ENCODE measurements at regions not wholly inside any gene's neighbourhood (a gene's known extent, or its start where the extent isn't known, plus 50 kb on each side); places are given as distances from the start of the nearest gene placed in this dataset.

GRCh38 chr5:57711946-57712345, 229.3 kb upstream of the ACTBL2 start:
- Histone ChIP-seq H3K4me3 (no peak overlapping the region), H3K27me3 (no peaks in the 10 kb centered on the region), H3K9me3 (no peaks in the 10 kb centered on the region), H3K27ac (no peak overlapping the region), H3K36me3 (no peaks in the 10 kb centered on the region), H3K4me1 (no peaks in the 10 kb centered on the region)
- no peak for DNase-seq (ENCODE audit: low spot score in 2 of 2)
- intact Hi-C loops (cut with DNase I): no loop called here
- no peak for TF ChIP-seq CTCF (IDR thresholded peaks at IDR 0.05)

GRCh38 chr5:57711471-57711870, 228.9 kb upstream of the ACTBL2 start:
- no peak for DNase-seq (ENCODE audit: low spot score in 2 of 2)
- no peaks in the 10 kb centered on the region for H3K36me3 ChIP-seq
- no peaks in the 10 kb centered on the region for H3K4me1 ChIP-seq
- H3K9me3 ChIP-seq: no peaks in the 10 kb centered on the region
- no peak for TF ChIP-seq CTCF (IDR thresholded peaks at IDR 0.05)
- no peak overlapping the region for H3K4me3 ChIP-seq
- H3K27me3 ChIP-seq: no peaks in the 10 kb centered on the region
- intact Hi-C loops (cut with DNase I): no loop called here
- no peak overlapping the region for H3K27ac ChIP-seq

- no peak for TF ChIP-seq CTCF (IDR thresholded peaks at IDR 0.05)
Observed at GRCh38 chr5:57710126-57710525, 227.5 kb upstream of the ACTBL2 start.

GRCh38 chr5:57705769-57706168, 223.2 kb upstream of the ACTBL2 start:
- Histone ChIP-seq H3K4me1 (no peaks in the 10 kb centered on the region), H3K4me3 (no peak overlapping the region), H3K27me3 (no peaks in the 10 kb centered on the region), H3K9me3 (no peaks in the 10 kb centered on the region), H3K36me3 (no peaks in the 10 kb centered on the region), H3K27ac (no peak overlapping the region)
- intact Hi-C loops (cut with DNase I): no loop called here
- no peak for TF ChIP-seq CTCF (IDR thresholded peaks at IDR 0.05)
- no peak for DNase-seq (ENCODE audit: low spot score in 2 of 2)

More at GRCh38 chr5:57710126-57710525, 227.5 kb upstream of the ACTBL2 start:
- Histone ChIP-seq H3K36me3 (no peaks in the 10 kb centered on the region), H3K9me3 (no peaks in the 10 kb centered on the region), H3K4me1 (no peaks in the 10 kb centered on the region), H3K27ac (no peak overlapping the region), H3K4me3 (no peak overlapping the region), H3K27me3 (no peaks in the 10 kb centered on the region)
- DNase-seq (ENCODE audit: low spot score in 2 of 2): no peak
- intact Hi-C loops (cut with DNase I): no loop called here

- no peak for TF ChIP-seq CTCF (IDR thresholded peaks at IDR 0.05)
- Histone ChIP-seq H3K27ac (no peak overlapping the region), H3K36me3 (no peaks in the 10 kb centered on the region), H3K27me3 (no peaks in the 10 kb centered on the region), H3K4me1 (peaks cover 0 to 1% of the 10 kb centered on the region in 2 donors), H3K4me3 (no peak overlapping the region), H3K9me3 (no peaks in the 10 kb centered on the region)
- no peak for DNase-seq (ENCODE audit: low spot score in 2 of 2)
- intact Hi-C loops (cut with DNase I): no loop called here
Observed at GRCh38 chr5:57703721-57704120, 221.1 kb upstream of the ACTBL2 start.

GRCh38 chr5:57700484-57700883, 217.9 kb upstream of the ACTBL2 start:
- no peak for TF ChIP-seq CTCF (IDR thresholded peaks at IDR 0.05)
- Histone ChIP-seq H3K27me3 (no peaks in the 10 kb centered on the region), H3K9me3 (no peaks in the 10 kb centered on the region), H3K27ac (no peak overlapping the region), H3K36me3 (no peaks in the 10 kb centered on the region), H3K4me1 (peaks cover 3 to 23% of the 10 kb centered on the region in 2 donors), H3K4me3 (no peak overlapping the region)
- intact Hi-C loops (cut with DNase I): no loop called here
- no peak for DNase-seq (ENCODE audit: low spot score in 2 of 2)
